GM23338 (cell line): ENCODE measurements at regions not wholly inside any gene's neighbourhood (a gene's known extent, or its start where the extent isn't known, plus 50 kb on each side); places are given as distances from the start of the nearest gene placed in this dataset.

Experiments used
- ATAC-seq: fragments of 200-7000 bp; cut with Tn5 transposase; 3 replicates; pipeline ENCODE4 v1.9.1; 2020
- DNase-seq: peaks from one replicate; pipeline ENCODE4 v3.0.0-alpha.2; 2015; ENCODE audit warnings: low spot score
- H2AFZ ChIP-seq: fragments of 200-600 bp; sonication (generic); 2 replicates; pipeline ENCODE4 v1.8.0; 2016; ENCODE audit warnings: antibody characterized with exemption, mild to moderate bottlenecking, moderate library complexity
- H3F3A ChIP-seq: fragments of 200-600 bp; sonication (generic); replicated peaks from 2 replicates; pipeline ENCODE4 v1.8.0; 2017; ENCODE audit warnings: antibody characterized with exemption, mixed run types, low read depth
- H3K27ac ChIP-seq: fragments of 200-600 bp; sonication (generic); 2 replicates; pipeline ENCODE4 v1.6.1; 2016; ENCODE audit warnings: low read depth
- H3K27me3 ChIP-seq: fragments of 200-600 bp; sonication (generic); 2 replicates; pipeline ENCODE4 v1.8.0; 2016; ENCODE audit warnings: mild to moderate bottlenecking, mixed run types, moderate library complexity; ENCODE audit not compliant: insufficient read depth
- H3K36me3 ChIP-seq: fragments of 200-600 bp; sonication (generic); 2 replicates; pipeline ENCODE4 v1.8.0; 2016; ENCODE audit warnings: mild to moderate bottlenecking; ENCODE audit not compliant: insufficient read depth
- H3K4me1 ChIP-seq: fragments of 200-600 bp; sonication (generic); 2 replicates; pipeline ENCODE4 v1.8.0; 2016; ENCODE audit warnings: mild to moderate bottlenecking, moderate library complexity; ENCODE audit not compliant: insufficient read depth
- H3K4me2 ChIP-seq: fragments of 200-600 bp; sonication (generic); 2 replicates; pipeline ENCODE4 v1.7.1; 2017; ENCODE audit warnings: mixed run types
- H3K4me3 ChIP-seq: fragments of 200-600 bp; sonication (generic); 2 replicates; pipeline ENCODE4 v1.6.1; 2016; ENCODE audit warnings: mixed run types
- H3K79me2 ChIP-seq: fragments of 200-600 bp; sonication (generic); replicated peaks from 2 replicates; pipeline ENCODE4 v1.8.0; 2017; ENCODE audit warnings: mild to moderate bottlenecking; ENCODE audit not compliant: insufficient read depth
- H3K9me2 ChIP-seq: fragments of 200-600 bp; sonication (generic); 2 replicates; pipeline ENCODE4 v1.8.0; 2017; ENCODE audit not compliant: insufficient read depth
- H4K20me1 ChIP-seq: fragments of 200-600 bp; sonication (generic); replicated peaks from 2 replicates; pipeline ENCODE4 v1.8.0; 2017; ENCODE audit warnings: mild to moderate bottlenecking; ENCODE audit not compliant: insufficient read depth
- H3K27ac Mint-ChIP-seq: 2 replicates; pipeline ENCODE4 v1.8.0; 2020; ENCODE audit warnings: inconsistent platforms, mild to moderate bottlenecking, moderate library complexity, mixed read lengths
- H3K27me3 Mint-ChIP-seq: 3 replicates; pipeline ENCODE4 v1.8.0; 2022; ENCODE audit warnings: low read depth, mild to moderate bottlenecking, moderate library complexity, mixed read lengths, inconsistent platforms; ENCODE audit not compliant: insufficient read depth, poor library complexity
- H3K36me3 Mint-ChIP-seq: 3 replicates; pipeline ENCODE4 v1.8.0; 2021; ENCODE audit warnings: low read depth, mild to moderate bottlenecking, inconsistent platforms, moderate library complexity, mixed read lengths
- H3K4me1 Mint-ChIP-seq: 3 replicates; pipeline ENCODE4 v1.8.0; 2020; ENCODE audit warnings: mild to moderate bottlenecking, inconsistent platforms, mixed read lengths
- H3K4me3 Mint-ChIP-seq: 3 replicates; pipeline ENCODE4 v1.8.0; 2021; ENCODE audit warnings: moderate library complexity, mild to moderate bottlenecking, inconsistent platforms, mixed read lengths
- H3K9me3 Mint-ChIP-seq: 3 replicates; pipeline ENCODE4 v1.8.0; 2020; ENCODE audit warnings: moderate library complexity, mild to moderate bottlenecking, inconsistent platforms, mixed read lengths
- CREB1 ChIP-seq: fragments of 250-450 bp; sonication (Bioruptor Pico); IDR thresholded peaks from 2 replicates; pipeline ENCODE4 v1.5.0; 2020; ENCODE audit warnings: low read depth, mild to moderate bottlenecking, moderate library complexity
- EZH2 ChIP-seq: fragments of 200-600 bp; sonication (generic); IDR thresholded peaks from one replicate; pipeline ENCODE4 v1.8.0; 2017; ENCODE audit warnings: antibody characterized with exemption, mild to moderate bottlenecking, low read depth; ENCODE audit not compliant: unreplicated experiment
- EZH2phosphoT487 ChIP-seq: fragments of 200-600 bp; sonication (generic); IDR thresholded peaks from one replicate; pipeline ENCODE4 v1.8.1; 2018; ENCODE audit warnings: antibody characterized with exemption; ENCODE audit not compliant: unreplicated experiment
- JUNB ChIP-seq: IDR thresholded peaks from one replicate; pipeline ENCODE4 v1.6.1; 2016; ENCODE audit warnings: antibody characterized with exemption; ENCODE audit not compliant: unreplicated experiment
- NANOG ChIP-seq: IDR thresholded peaks from 2 replicates; pipeline ENCODE4 v1.6.1; 2016; ENCODE audit warnings: antibody characterized with exemption, borderline replicate concordance
- POLR2AphosphoS5 ChIP-seq: IDR thresholded peaks from 2 replicates; pipeline ENCODE4 v1.6.1; 2016; ENCODE audit warnings: antibody characterized with exemption, low read depth
- STAT1 ChIP-seq: IDR thresholded peaks from one replicate; pipeline ENCODE4 v1.6.1; 2016; ENCODE audit warnings: antibody characterized with exemption; ENCODE audit not compliant: unreplicated experiment
- ZNF114 ChIP-seq: fragments of 250-450 bp; sonication (Bioruptor Pico); IDR thresholded peaks from 2 replicates; pipeline ENCODE4 v1.5.0; 2020; ENCODE audit warnings: mild to moderate bottlenecking, moderate library complexity
- ZNF331 ChIP-seq: fragments of 250-450 bp; sonication (Bioruptor Pico); IDR thresholded peaks from 2 replicates; pipeline ENCODE4 v1.5.0; 2020; ENCODE audit warnings: low read depth, mild to moderate bottlenecking, moderate library complexity
- TF ChIP-seq, protein P1 (sequence below), 2 experiments: fragments of 200-600 bp in 1 of 2; sonication (generic) in 1 of 2; conservative IDR thresholded peaks; 2 replicates each; pipeline versions ENCODE4 v1.5.1 to v1.6.1; 2016 to 2017; ENCODE audit warnings: antibody characterized with exemption in 2 of 2, low read depth in 2 of 2, mild to moderate bottlenecking in 2 of 2, moderate library complexity in 1 of 2
- TF ChIP-seq, protein P2 (sequence below): fragments of 250-450 bp; sonication (Bioruptor Pico); IDR thresholded peaks from 2 replicates; pipeline ENCODE4 v1.5.0; 2020; ENCODE audit warnings: mild to moderate bottlenecking, moderate library complexity
- TF ChIP-seq, protein P3 (sequence below): IDR thresholded peaks from 2 replicates; pipeline ENCODE4 v1.6.1; 2016; ENCODE audit warnings: antibody characterized with exemption
- TF ChIP-seq, protein P4 (sequence below): IDR thresholded peaks from one replicate; pipeline ENCODE4 v1.6.1; 2018; ENCODE audit warnings: antibody characterized with exemption; ENCODE audit not compliant: unreplicated experiment

DNA sequence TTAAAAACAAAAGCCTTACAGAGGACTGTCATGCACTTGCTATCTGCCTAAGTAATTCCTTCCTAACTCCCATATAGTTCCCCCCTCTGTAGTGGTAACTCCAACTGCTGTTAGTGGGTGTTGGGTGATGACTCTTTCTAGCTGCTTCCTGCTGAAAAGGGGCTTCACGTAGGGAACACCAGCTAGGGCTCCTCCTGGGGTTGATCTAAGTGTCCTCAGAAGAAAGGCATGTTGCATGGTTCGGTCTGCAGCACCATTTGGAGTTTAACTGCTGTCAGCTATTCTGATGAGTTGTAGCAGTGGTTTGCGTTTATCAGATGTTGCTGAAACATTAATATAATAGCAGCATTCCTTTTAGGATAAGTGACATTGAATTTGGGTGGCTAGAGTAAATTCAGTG lies 281.9 kb upstream of the TUSC1 start:
- no peak overlapping the region for H3K27ac ChIP-seq
- no peaks in the 10 kb centered on the region for H3K36me3 ChIP-seq
- H2AFZ ChIP-seq, result no peak overlapping the region
- no peaks in the 10 kb centered on the region for H3K4me1 Mint-ChIP-seq
- H3K4me1 ChIP-seq, result no peaks in the 10 kb centered on the region
- no peak overlapping the region for H3K4me3 Mint-ChIP-seq
- H3K27me3 ChIP-seq, result peaks cover 6% of the 10 kb centered on the region; the same call in 1 of the 2 replicates
- H3K9me3 Mint-ChIP-seq, result peaks cover 36% of the 10 kb centered on the region
- H3K9me2 ChIP-seq, result no peaks in the 10 kb centered on the region
- ATAC-seq (no peak), DNase-seq (no peak)
- H3K36me3 Mint-ChIP-seq, result peaks cover 29% of the 10 kb centered on the region
- H3K4me2 ChIP-seq, result no peak overlapping the region
- no peaks in the 10 kb centered on the region for H3F3A ChIP-seq
- peaks cover 15% of the 10 kb centered on the region for H3K27me3 Mint-ChIP-seq
- H3K4me3 ChIP-seq, result no peak overlapping the region
- no peaks in the 10 kb centered on the region for H4K20me1 ChIP-seq
- TF ChIP-seq EZH2, result no peak
- TF ChIP-seq JUNB, result no peak
- TF ChIP-seq NANOG, result no peak
- TF ChIP-seq, protein P1, sequence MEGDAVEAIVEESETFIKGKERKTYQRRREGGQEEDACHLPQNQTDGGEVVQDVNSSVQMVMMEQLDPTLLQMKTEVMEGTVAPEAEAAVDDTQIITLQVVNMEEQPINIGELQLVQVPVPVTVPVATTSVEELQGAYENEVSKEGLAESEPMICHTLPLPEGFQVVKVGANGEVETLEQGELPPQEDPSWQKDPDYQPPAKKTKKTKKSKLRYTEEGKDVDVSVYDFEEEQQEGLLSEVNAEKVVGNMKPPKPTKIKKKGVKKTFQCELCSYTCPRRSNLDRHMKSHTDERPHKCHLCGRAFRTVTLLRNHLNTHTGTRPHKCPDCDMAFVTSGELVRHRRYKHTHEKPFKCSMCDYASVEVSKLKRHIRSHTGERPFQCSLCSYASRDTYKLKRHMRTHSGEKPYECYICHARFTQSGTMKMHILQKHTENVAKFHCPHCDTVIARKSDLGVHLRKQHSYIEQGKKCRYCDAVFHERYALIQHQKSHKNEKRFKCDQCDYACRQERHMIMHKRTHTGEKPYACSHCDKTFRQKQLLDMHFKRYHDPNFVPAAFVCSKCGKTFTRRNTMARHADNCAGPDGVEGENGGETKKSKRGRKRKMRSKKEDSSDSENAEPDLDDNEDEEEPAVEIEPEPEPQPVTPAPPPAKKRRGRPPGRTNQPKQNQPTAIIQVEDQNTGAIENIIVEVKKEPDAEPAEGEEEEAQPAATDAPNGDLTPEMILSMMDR (conservative IDR thresholded peaks at IDR 0.05; ENCODE audit: low read depth in 2 of 2), result no peak
- no peak for TF ChIP-seq STAT1
- TF ChIP-seq, protein P2, sequence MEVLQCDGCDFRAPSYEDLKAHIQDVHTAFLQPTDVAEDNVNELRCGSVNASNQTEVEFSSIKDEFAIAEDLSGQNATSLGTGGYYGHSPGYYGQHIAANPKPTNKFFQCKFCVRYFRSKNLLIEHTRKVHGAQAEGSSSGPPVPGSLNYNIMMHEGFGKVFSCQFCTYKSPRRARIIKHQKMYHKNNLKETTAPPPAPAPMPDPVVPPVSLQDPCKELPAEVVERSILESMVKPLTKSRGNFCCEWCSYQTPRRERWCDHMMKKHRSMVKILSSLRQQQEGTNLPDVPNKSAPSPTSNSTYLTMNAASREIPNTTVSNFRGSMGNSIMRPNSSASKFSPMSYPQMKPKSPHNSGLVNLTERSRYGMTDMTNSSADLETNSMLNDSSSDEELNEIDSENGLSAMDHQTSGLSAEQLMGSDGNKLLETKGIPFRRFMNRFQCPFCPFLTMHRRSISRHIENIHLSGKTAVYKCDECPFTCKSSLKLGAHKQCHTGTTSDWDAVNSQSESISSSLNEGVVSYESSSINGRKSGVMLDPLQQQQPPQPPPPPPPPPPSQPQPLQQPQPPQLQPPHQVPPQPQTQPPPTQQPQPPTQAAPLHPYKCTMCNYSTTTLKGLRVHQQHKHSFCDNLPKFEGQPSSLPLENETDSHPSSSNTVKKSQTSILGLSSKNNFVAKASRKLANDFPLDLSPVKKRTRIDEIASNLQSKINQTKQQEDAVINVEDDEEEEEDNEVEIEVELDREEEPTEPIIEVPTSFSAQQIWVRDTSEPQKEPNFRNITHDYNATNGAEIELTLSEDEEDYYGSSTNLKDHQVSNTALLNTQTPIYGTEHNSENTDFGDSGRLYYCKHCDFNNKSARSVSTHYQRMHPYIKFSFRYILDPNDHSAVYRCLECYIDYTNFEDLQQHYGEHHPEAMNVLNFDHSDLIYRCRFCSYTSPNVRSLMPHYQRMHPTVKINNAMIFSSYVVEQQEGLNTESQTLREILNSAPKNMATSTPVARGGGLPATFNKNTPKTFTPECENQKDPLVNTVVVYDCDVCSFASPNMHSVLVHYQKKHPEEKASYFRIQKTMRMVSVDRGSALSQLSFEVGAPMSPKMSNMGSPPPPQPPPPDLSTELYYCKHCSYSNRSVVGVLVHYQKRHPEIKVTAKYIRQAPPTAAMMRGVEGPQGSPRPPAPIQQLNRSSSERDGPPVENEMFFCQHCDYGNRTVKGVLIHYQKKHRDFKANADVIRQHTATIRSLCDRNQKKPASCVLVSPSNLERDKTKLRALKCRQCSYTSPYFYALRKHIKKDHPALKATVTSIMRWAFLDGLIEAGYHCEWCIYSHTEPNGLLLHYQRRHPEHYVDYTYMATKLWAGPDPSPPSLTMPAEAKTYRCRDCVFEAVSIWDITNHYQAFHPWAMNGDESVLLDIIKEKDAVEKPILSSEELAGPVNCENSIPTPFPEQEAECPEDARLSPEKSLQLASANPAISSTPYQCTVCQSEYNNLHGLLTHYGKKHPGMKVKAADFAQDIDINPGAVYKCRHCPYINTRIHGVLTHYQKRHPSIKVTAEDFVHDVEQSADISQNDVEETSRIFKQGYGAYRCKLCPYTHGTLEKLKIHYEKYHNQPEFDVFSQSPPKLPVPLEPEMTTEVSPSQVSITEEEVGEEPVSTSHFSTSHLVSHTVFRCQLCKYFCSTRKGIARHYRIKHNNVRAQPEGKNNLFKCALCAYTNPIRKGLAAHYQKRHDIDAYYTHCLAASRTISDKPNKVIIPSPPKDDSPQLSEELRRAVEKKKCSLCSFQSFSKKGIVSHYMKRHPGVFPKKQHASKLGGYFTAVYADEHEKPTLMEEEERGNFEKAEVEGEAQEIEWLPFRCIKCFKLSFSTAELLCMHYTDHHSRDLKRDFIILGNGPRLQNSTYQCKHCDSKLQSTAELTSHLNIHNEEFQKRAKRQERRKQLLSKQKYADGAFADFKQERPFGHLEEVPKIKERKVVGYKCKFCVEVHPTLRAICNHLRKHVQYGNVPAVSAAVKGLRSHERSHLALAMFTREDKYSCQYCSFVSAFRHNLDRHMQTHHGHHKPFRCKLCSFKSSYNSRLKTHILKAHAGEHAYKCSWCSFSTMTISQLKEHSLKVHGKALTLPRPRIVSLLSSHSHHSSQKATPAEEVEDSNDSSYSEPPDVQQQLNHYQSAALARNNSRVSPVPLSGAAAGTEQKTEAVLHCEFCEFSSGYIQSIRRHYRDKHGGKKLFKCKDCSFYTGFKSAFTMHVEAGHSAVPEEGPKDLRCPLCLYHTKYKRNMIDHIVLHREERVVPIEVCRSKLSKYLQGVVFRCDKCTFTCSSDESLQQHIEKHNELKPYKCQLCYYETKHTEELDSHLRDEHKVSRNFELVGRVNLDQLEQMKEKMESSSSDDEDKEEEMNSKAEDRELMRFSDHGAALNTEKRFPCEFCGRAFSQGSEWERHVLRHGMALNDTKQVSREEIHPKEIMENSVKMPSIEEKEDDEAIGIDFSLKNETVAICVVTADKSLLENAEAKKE, result no peak
- TF ChIP-seq ZNF331 (CRISPR knock-in tag), result no peak
- TF ChIP-seq, protein P3, sequence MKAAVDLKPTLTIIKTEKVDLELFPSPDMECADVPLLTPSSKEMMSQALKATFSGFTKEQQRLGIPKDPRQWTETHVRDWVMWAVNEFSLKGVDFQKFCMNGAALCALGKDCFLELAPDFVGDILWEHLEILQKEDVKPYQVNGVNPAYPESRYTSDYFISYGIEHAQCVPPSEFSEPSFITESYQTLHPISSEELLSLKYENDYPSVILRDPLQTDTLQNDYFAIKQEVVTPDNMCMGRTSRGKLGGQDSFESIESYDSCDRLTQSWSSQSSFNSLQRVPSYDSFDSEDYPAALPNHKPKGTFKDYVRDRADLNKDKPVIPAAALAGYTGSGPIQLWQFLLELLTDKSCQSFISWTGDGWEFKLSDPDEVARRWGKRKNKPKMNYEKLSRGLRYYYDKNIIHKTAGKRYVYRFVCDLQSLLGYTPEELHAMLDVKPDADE, result no peak
- TF ChIP-seq, protein P4, sequence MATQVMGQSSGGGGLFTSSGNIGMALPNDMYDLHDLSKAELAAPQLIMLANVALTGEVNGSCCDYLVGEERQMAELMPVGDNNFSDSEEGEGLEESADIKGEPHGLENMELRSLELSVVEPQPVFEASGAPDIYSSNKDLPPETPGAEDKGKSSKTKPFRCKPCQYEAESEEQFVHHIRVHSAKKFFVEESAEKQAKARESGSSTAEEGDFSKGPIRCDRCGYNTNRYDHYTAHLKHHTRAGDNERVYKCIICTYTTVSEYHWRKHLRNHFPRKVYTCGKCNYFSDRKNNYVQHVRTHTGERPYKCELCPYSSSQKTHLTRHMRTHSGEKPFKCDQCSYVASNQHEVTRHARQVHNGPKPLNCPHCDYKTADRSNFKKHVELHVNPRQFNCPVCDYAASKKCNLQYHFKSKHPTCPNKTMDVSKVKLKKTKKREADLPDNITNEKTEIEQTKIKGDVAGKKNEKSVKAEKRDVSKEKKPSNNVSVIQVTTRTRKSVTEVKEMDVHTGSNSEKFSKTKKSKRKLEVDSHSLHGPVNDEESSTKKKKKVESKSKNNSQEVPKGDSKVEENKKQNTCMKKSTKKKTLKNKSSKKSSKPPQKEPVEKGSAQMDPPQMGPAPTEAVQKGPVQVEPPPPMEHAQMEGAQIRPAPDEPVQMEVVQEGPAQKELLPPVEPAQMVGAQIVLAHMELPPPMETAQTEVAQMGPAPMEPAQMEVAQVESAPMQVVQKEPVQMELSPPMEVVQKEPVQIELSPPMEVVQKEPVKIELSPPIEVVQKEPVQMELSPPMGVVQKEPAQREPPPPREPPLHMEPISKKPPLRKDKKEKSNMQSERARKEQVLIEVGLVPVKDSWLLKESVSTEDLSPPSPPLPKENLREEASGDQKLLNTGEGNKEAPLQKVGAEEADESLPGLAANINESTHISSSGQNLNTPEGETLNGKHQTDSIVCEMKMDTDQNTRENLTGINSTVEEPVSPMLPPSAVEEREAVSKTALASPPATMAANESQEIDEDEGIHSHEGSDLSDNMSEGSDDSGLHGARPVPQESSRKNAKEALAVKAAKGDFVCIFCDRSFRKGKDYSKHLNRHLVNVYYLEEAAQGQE, result no peak
- TF ChIP-seq EZH2phosphoT487, result no peak
- TF ChIP-seq POLR2AphosphoS5, result no peak
- no peak for TF ChIP-seq CREB1 (CRISPR knock-in tag)
- no peak for TF ChIP-seq ZNF114 (CRISPR knock-in tag)
- H3K27ac Mint-ChIP-seq, result no peak overlapping the region
- no peaks in the 10 kb centered on the region for H3K79me2 ChIP-seq
